IPS-15b (cell line): ENCODE measurements at regions not wholly inside any gene's neighbourhood (a gene's known extent, or its start where the extent isn't known, plus 50 kb on each side); places are given as distances from the start of the nearest gene placed in this dataset.

Experiments
- H3K27me3 ChIP-seq: one replicate; pipeline ENCODE4 v1.6.1; 2013; ENCODE audit warnings: low read length; ENCODE audit not compliant: control insufficient read depth, insufficient read depth
- H3K36me3 ChIP-seq: one replicate; pipeline ENCODE4 v1.6.1; 2013; ENCODE audit warnings: low read length; ENCODE audit not compliant: control insufficient read depth, insufficient read depth
- H3K4me1 ChIP-seq: one replicate; pipeline ENCODE4 v1.6.1; 2013; ENCODE audit warnings: mild to moderate bottlenecking, low read length; ENCODE audit not compliant: control insufficient read depth, insufficient read depth
- H3K4me3 ChIP-seq: one replicate; pipeline ENCODE4 v1.5.1; 2013; ENCODE audit warnings: low read depth, low read length
- H3K9ac ChIP-seq: one replicate; pipeline ENCODE4 v1.6.1; 2013; ENCODE audit warnings: low read depth, mild to moderate bottlenecking, low read length
- H3K9me3 ChIP-seq: one replicate; pipeline ENCODE4 v1.6.1; 2013; ENCODE audit warnings: mild to moderate bottlenecking, low read length; ENCODE audit not compliant: control insufficient read depth, insufficient read depth

DNA sequence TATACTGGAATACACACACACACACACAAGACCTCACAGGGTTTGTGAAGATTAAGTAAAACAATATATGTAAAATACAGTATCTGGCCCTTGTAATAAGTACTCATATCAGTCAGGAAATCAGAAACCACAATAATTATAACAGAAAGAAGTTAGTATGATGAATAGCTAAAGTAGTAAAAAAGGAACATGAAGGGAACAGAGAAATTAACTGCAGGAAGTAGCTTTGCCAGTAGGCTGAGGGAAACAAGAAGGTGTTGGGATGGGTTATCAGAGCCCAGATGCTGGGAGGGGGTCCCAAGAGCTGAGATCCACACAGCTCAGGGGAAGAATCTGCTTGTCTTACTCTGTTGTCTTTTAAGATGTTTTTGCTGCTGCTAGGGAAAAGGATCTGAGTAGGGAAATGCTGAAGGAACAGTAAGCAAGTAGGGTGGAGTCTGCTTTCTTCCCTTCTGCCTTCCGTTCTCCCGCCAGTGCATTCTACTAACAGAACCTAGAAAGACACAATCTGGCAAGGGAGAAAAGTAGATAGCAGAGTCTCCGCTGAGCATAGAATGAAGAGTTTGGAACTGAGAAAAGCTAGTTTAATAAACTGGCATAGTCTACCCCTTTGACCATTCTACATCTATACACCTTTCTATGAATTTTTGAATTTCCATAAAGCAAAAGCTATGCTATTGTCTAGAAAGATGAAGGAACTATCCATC, 55.3 kb upstream of the ALDH1A1 start:
- H3K27me3 ChIP-seq, result no peaks in the 10 kb centered on the region
- no peaks in the 10 kb centered on the region for H3K36me3 ChIP-seq
- H3K4me3 ChIP-seq, result no peak overlapping the region
- no peaks in the 10 kb centered on the region for H3K9me3 ChIP-seq
- no peak overlapping the region for H3K9ac ChIP-seq
- H3K4me1 ChIP-seq, result no peaks in the 10 kb centered on the region

DNA sequence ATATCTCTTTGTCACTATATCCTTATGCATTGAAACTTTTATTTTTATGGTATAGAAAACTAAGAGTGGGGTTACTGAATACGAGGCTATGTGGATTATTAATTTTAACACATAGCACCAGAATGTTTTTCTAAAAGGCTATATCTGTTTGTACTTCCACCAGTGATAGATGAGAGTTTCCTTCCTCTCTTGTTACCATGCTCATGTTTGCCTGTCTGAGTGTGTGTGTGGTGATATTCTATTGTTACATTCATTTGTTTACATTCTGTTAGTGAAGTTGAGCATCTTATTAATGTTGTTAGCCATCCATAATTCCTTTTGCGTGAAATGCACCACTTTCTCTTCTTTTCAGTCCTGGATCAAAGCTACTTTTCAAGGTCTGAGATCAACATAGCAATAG, 54.1 kb upstream of the ALDH1A1 start:
- no peak overlapping the region for H3K9ac ChIP-seq
- no peaks in the 10 kb centered on the region for H3K36me3 ChIP-seq
- no peaks in the 10 kb centered on the region for H3K4me1 ChIP-seq
- H3K27me3 ChIP-seq, result no peaks in the 10 kb centered on the region
- no peaks in the 10 kb centered on the region for H3K9me3 ChIP-seq
- no peak overlapping the region for H3K4me3 ChIP-seq
